ENCODE measurements at regions not wholly inside any gene's neighbourhood (a gene's known extent, or its start where the extent isn't known, plus 50 kb on each side); places are given as distances from the start of the nearest gene placed in this dataset.

DNA sequence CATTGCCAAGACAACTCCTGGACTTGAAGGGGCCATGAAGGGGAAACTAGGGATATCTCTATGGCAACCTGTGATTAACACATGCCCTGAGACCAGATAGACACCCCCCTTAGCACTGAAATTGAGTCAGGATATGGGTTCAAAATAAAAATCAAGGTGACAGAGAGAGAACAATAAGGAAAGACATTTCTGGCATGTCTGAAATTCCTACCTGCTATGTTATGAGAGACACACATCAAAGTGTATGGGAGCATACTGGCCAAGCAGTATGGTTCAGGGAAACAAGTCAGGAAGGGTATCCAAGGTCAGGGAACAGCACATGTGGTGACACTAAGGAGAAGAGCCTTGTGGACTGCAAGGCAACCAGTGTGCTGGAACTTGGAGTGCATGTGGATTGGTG is 388.7 kb downstream of the SHQ1 start:
- no peaks in the 10 kb centered on the region for H3K36me3 ChIP-seq (ENCODE audit: insufficient read depth, low read length)
- H3K4me1 ChIP-seq (ENCODE audit: insufficient read depth, low read length) = no peaks in the 10 kb centered on the region
- Mint-ChIP-seq H3K9me3 (peaks cover 0 to 2% (median 0%) of the 10 kb centered on the region in 8 donors), H3K27ac (no peak overlapping the region), H3K36me3 (no peaks in the 10 kb centered on the region), H3K27me3 (peaks cover 8% of the 10 kb centered on the region in 2 donors), H3K4me1 (peaks cover 0 to 10% (median 3%) of the 10 kb centered on the region in 4 donors), H3K4me3 (no peak overlapping the region)
- CTCF ChIA-PET (ENCODE audit: partially characterized antibody) = no interaction called here
- intact Hi-C loops (cut with micrococcal nuclease) = no loop called here
- no peaks in the 10 kb centered on the region for H3K9me3 ChIP-seq (ENCODE audit: control insufficient read depth in 1 of 2, low read length in 2 of 2)
- H3K27me3 ChIP-seq (ENCODE audit: insufficient read depth, low read length) = no peaks in the 10 kb centered on the region
- no peak overlapping the region for H3K27ac ChIP-seq (ENCODE audit: low read depth, low read length)
- POLR2A ChIA-PET (ENCODE audit: partially characterized antibody) = no interaction called here
- H3K4me3 ChIP-seq (ENCODE audit: low read length in 2 of 2) = no peak overlapping the region
- DNase-seq = no peak

DNA sequence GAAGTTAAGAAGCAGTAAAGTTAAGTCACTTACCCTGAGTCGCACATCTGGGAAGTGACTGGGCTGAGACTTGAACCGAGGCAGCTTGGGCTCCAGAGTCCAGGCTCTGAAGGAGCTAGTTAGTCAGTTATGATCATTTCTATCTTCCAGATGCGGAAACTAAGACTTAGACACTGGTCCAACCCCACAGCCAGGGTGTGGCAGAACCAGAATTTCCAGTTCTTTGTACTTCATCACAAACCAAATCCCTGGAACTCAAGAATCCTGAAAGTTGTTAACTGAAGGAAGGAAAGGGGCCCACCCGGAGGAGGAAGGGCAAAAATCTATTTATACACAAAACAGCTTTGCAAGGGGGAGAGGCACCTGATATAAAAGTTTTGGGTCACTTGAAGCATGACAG is 389.9 kb downstream of the SHQ1 start:
- no peak for DNase-seq
- Histone ChIP-seq H3K27ac (ENCODE audit: low read depth, low read length) (no peak overlapping the region), H3K4me1 (ENCODE audit: insufficient read depth, low read length) (no peaks in the 10 kb centered on the region), H3K36me3 (ENCODE audit: insufficient read depth, low read length) (no peaks in the 10 kb centered on the region), H3K4me3 (ENCODE audit: low read length in 2 of 2) (no peak overlapping the region), H3K9me3 (ENCODE audit: control insufficient read depth in 1 of 2, low read length in 2 of 2) (no peaks in the 10 kb centered on the region), H3K27me3 (ENCODE audit: insufficient read depth, low read length) (no peaks in the 10 kb centered on the region)
- Mint-ChIP-seq H3K27me3 (peaks cover 6 to 8% of the 10 kb centered on the region in 2 donors), H3K4me1 (peaks cover 0 to 10% (median 3%) of the 10 kb centered on the region in 4 donors), H3K4me3 (no peak overlapping the region), H3K27ac (no peak overlapping the region), H3K36me3 (no peaks in the 10 kb centered on the region), H3K9me3 (peaks cover 0 to 2% (median 0%) of the 10 kb centered on the region in 8 donors)
- intact Hi-C loops (cut with micrococcal nuclease) = no loop called here
- ChIA-PET POLR2A (ENCODE audit: partially characterized antibody) (no interaction called here), CTCF (ENCODE audit: partially characterized antibody) (interaction anchor here (1.5 kb wide), 1 partner anchor 364 kb away, joined by 3 read pairs; no protein-coding TSS in a partner anchor)

DNA sequence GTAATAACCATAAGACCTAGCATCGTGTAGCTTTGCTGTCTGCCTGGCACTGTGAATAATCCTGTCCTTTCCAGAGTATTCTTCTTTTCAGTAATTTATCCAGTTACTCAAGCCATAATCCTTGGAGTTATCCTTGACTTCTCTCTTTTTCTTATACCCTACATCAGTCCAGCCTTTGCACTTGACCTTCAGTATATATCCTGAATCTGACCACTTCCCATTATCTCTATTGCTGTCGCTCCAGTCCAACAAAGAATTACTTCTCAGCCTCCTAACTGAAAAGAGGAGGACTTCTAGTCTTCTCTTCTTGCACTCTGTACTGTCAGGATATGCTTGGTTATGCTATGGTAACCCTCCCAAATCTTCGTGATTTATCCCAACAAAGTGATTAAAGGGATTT is 393.8 kb downstream of the SHQ1 start:
- Histone ChIP-seq H3K4me1 (ENCODE audit: insufficient read depth, low read length) (no peaks in the 10 kb centered on the region), H3K4me3 (ENCODE audit: low read length in 2 of 2) (no peak overlapping the region), H3K9me3 (ENCODE audit: control insufficient read depth in 1 of 2, low read length in 2 of 2) (no peaks in the 10 kb centered on the region), H3K27me3 (ENCODE audit: insufficient read depth, low read length) (no peaks in the 10 kb centered on the region), H3K36me3 (ENCODE audit: insufficient read depth, low read length) (no peaks in the 10 kb centered on the region), H3K27ac (ENCODE audit: low read depth, low read length) (no peak overlapping the region)
- ChIA-PET POLR2A (ENCODE audit: partially characterized antibody) (no interaction called here), CTCF (ENCODE audit: partially characterized antibody) (no interaction called here)
- Mint-ChIP-seq H3K27me3 (peaks cover 6 to 16% of the 10 kb centered on the region in 2 donors), H3K4me3 (no peak overlapping the region), H3K9me3 (peaks cover 0 to 1% (median 0%) of the 10 kb centered on the region in 8 donors), H3K4me1 (peaks cover 0 to 10% (median 3%) of the 10 kb centered on the region in 4 donors), H3K36me3 (no peaks in the 10 kb centered on the region), H3K27ac (no peak overlapping the region)
- intact Hi-C loops (cut with micrococcal nuclease) = no loop called here
- no peak for DNase-seq

DNA sequence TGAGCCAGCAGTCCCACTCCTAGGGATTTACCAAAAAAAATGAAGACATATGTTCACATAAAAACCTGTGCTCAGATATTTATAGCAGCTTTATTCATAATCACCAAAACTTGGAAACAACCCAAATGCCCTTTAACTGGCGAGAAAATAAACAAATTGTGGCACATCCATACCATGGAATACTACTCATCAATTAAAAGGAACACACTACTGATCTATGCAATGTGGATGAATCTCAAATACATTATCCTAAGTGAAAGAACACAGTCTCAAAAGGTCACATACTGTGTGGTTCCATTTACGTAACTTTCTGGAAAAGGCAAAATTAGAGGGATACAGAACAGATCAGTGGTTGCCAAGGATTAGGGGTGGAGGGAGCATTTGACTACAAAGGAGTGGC is 394.5 kb downstream of the SHQ1 start:
- no peak overlapping the region for H3K27ac ChIP-seq (ENCODE audit: low read depth, low read length)
- CTCF ChIA-PET (ENCODE audit: partially characterized antibody) = no interaction called here
- Mint-ChIP-seq H3K36me3 (no peaks in the 10 kb centered on the region), H3K4me1 (peaks cover 0 to 10% (median 3%) of the 10 kb centered on the region in 4 donors), H3K9me3 (peaks cover 0 to 1% (median 0%) of the 10 kb centered on the region in 8 donors), H3K4me3 (no peak overlapping the region), H3K27ac (no peak overlapping the region), H3K27me3 (peaks cover 6 to 15% of the 10 kb centered on the region in 2 donors)
- POLR2A ChIA-PET (ENCODE audit: partially characterized antibody) = no interaction called here
- DNase-seq = no peak
- H3K4me1 ChIP-seq (ENCODE audit: insufficient read depth, low read length) = no peaks in the 10 kb centered on the region
- no peak overlapping the region for H3K4me3 ChIP-seq (ENCODE audit: low read length in 2 of 2)
- no peaks in the 10 kb centered on the region for H3K9me3 ChIP-seq (ENCODE audit: control insufficient read depth in 1 of 2, low read length in 2 of 2)
- no peaks in the 10 kb centered on the region for H3K27me3 ChIP-seq (ENCODE audit: insufficient read depth, low read length)
- no peaks in the 10 kb centered on the region for H3K36me3 ChIP-seq (ENCODE audit: insufficient read depth, low read length)
- intact Hi-C loops (cut with micrococcal nuclease) = no loop called here

DNA sequence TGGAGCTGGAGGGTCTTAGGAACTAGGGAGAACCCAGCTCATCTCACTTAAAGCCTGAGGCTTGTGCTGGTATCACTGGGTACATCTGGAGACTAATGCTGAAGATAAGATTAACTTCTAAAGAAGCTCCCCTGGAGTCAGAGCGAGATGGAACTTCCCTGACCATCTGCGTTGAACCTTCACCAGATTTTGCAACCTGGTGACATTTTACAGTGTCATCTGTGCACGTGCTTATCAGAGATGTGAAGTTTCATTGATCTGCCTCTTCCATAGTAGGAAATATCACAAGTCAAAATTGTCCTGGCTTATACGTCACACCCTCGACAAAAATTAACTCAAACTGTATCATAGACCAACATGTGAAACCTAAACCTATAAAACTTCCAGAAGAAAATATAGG is 395.5 kb downstream of the SHQ1 start:
- H3K4me3 Mint-ChIP-seq = no peak overlapping the region
- no peak for DNase-seq
- no peaks in the 10 kb centered on the region for H3K27me3 ChIP-seq (ENCODE audit: insufficient read depth, low read length)
- no peak overlapping the region for H3K4me3 ChIP-seq (ENCODE audit: low read length in 2 of 2)
- no peak overlapping the region for H3K27ac ChIP-seq (ENCODE audit: low read depth, low read length)
- no peaks in the 10 kb centered on the region for H3K36me3 ChIP-seq (ENCODE audit: insufficient read depth, low read length)
- H3K9me3 Mint-ChIP-seq = peaks cover 0 to 3% (median 0%) of the 10 kb centered on the region in 8 donors
- POLR2A ChIA-PET (ENCODE audit: partially characterized antibody) = no interaction called here
- H3K9me3 ChIP-seq (ENCODE audit: control insufficient read depth in 1 of 2, low read length in 2 of 2) = no peaks in the 10 kb centered on the region
- peaks cover 8 to 15% of the 10 kb centered on the region in 2 donors for H3K27me3 Mint-ChIP-seq
- H3K4me1 Mint-ChIP-seq = peaks cover 0 to 10% (median 3%) of the 10 kb centered on the region in 4 donors
- H3K4me1 ChIP-seq (ENCODE audit: insufficient read depth, low read length) = peaks cover 3% of the 10 kb centered on the region
- CTCF ChIA-PET (ENCODE audit: partially characterized antibody) = no interaction called here
- H3K27ac Mint-ChIP-seq = no peak overlapping the region
- H3K36me3 Mint-ChIP-seq = no peaks in the 10 kb centered on the region
- intact Hi-C loops (cut with micrococcal nuclease) = no loop called here

DNA sequence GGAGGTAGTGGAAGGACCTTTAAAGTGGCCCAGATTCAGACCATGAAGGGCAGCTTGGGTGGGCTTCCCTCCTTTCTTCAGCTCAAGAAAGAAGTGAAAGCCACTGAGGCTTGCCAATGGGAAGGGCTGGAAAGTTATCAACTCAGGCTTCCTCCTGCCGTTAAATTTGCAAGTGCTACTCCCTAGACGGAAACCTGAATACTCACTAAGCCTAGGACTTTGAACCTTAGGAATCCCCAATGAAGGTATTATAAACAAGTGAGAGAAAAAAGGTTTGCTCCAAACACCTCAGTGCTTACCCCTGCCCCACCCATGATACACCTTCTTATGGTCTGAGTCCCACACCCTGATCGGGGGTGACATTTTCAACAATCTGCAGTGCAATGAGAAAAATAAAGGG is 396.4 kb downstream of the SHQ1 start:
- intact Hi-C loops (cut with micrococcal nuclease) = no loop called here
- Histone ChIP-seq H3K27me3 (ENCODE audit: insufficient read depth, low read length) (no peaks in the 10 kb centered on the region), H3K36me3 (ENCODE audit: insufficient read depth, low read length) (no peaks in the 10 kb centered on the region), H3K4me3 (ENCODE audit: low read length in 2 of 2) (no peak overlapping the region), H3K9me3 (ENCODE audit: control insufficient read depth in 1 of 2, low read length in 2 of 2) (no peaks in the 10 kb centered on the region), H3K27ac (ENCODE audit: low read depth, low read length) (no peak overlapping the region), H3K4me1 (ENCODE audit: insufficient read depth, low read length) (peaks cover 7% of the 10 kb centered on the region)
- no peak for DNase-seq
- ChIA-PET POLR2A (ENCODE audit: partially characterized antibody) (no interaction called here), CTCF (ENCODE audit: partially characterized antibody) (no interaction called here)
- Mint-ChIP-seq H3K27me3 (peaks cover 8 to 14% of the 10 kb centered on the region in 2 donors), H3K27ac (no peak overlapping the region), H3K9me3 (peaks cover 0 to 3% (median 0%) of the 10 kb centered on the region in 8 donors), H3K4me3 (no peak overlapping the region), H3K36me3 (no peaks in the 10 kb centered on the region), H3K4me1 (peaks cover 0 to 10% (median 3%) of the 10 kb centered on the region in 4 donors)

DNA sequence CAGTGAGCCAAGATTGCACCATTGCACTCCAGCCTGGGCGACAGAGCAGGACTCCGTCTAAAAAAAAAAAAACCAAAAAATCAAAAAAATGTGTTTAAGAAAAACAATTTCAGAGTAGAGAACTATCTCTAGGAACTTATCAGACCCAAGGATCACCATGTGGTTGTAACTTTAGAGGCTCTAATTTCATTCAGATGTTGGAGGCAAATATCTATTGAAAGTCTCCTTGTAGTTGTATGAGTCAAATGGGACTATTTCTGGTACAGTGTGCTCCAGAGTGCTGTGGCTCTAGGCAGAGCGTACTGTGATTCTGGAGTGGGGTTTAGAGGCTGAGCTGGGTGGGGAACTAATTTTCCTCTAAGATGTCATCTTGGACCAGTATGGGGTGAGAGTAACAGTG is 398.7 kb downstream of the SHQ1 start:
- Mint-ChIP-seq H3K9me3 (peaks cover 0 to 5% (median 0%) of the 10 kb centered on the region in 8 donors), H3K36me3 (peaks cover 0 to 13% of the 10 kb centered on the region in 2 donors), H3K27ac (no peak overlapping the region), H3K4me3 (no peak overlapping the region), H3K4me1 (peaks cover 13 to 21% (median 17%) of the 10 kb centered on the region in 4 donors), H3K27me3 (peaks cover 10 to 14% of the 10 kb centered on the region in 2 donors)
- no peak overlapping the region for H3K27ac ChIP-seq (ENCODE audit: low read depth, low read length)
- CTCF ChIA-PET (ENCODE audit: partially characterized antibody) = no interaction called here
- H3K9me3 ChIP-seq (ENCODE audit: control insufficient read depth in 1 of 2, low read length in 2 of 2) = no peaks in the 10 kb centered on the region
- DNase-seq = no peak
- no peak overlapping the region for H3K4me3 ChIP-seq (ENCODE audit: low read length in 2 of 2)
- POLR2A ChIA-PET (ENCODE audit: partially characterized antibody) = no interaction called here
- H3K36me3 ChIP-seq (ENCODE audit: insufficient read depth, low read length) = no peaks in the 10 kb centered on the region
- no peaks in the 10 kb centered on the region for H3K27me3 ChIP-seq (ENCODE audit: insufficient read depth, low read length)
- H3K4me1 ChIP-seq (ENCODE audit: insufficient read depth, low read length) = peaks cover 26% of the 10 kb centered on the region
- intact Hi-C loops (cut with micrococcal nuclease) = loop anchor here (5.0 to 10.0 kb wide), 4 partner anchors 105 to 865 kb away; partner anchors contain the start of genes FOXP1, PPP4R2 and SHQ1

Measured in CD4-positive, alpha-beta memory T cell (primary cell).